Activated CD4-positive, alpha-beta T cell treated with anti-CD3 and anti-CD28 coated beads for 36 hours (primary cell): ENCODE measurements at regions not wholly inside any gene's neighbourhood (a gene's known extent, or its start where the extent isn't known, plus 50 kb on each side); places are given as distances from the start of the nearest gene placed in this dataset.

Source experiments
- ATAC-seq: fragments of 200-7000 bp; cut with Tn5 transposase; one replicate; pipeline ENCODE4 v1.10.0; 2021; ENCODE audit warnings: mild to moderate bottlenecking, moderate library complexity
- CTCF ChIA-PET: fragments of 350-600 bp; sonication (Branson Sonifier 250); formaldehyde crosslinking; loops from one replicate; lab custom pipeline; 2021; ENCODE audit warnings: antibody characterized with exemption; lab: Charles Lee
- POLR2A ChIA-PET: fragments of 350-600 bp; sonication (Branson Sonifier 250); formaldehyde crosslinking; loops from one replicate; lab custom pipeline; 2021; ENCODE audit warnings: antibody characterized with exemption, inconsistent platforms; lab: Charles Lee
- DNase-seq: peaks from one replicate; pipeline ENCODE4 v3.0.0-alpha.2; 2020
- H3K27ac Mint-ChIP-seq: one replicate; pipeline ENCODE4 v1.8.0; 2021; ENCODE audit warnings: mixed read lengths
- H3K27me3 Mint-ChIP-seq: one replicate; pipeline ENCODE4 v1.8.0; 2021; ENCODE audit warnings: mixed read lengths
- H3K36me3 Mint-ChIP-seq: one replicate; pipeline ENCODE4 v1.8.0; 2021; ENCODE audit warnings: low read depth, mixed read lengths
- H3K4me1 Mint-ChIP-seq: one replicate; pipeline ENCODE4 v1.8.0; 2021; ENCODE audit warnings: mixed read lengths
- H3K4me3 Mint-ChIP-seq: one replicate; pipeline ENCODE4 v1.8.0; 2021; ENCODE audit warnings: mild to moderate bottlenecking, moderate library complexity, mixed read lengths
- H3K9me3 Mint-ChIP-seq: one replicate; pipeline ENCODE4 v1.8.0; 2021; ENCODE audit warnings: low read depth, mixed read lengths
- intact Hi-C, 2 experiments: fragments of 100-400 bp; cut with DNase I in 1 of 2; cut with micrococcal nuclease in 1 of 2; formaldehyde crosslinking; loops; one replicate each; pipeline versions ENCODE4 v1.14.2 to v1.15.1; 2022 to 2024; cut with DNase I, micrococcal nuclease

- Mint-ChIP-seq H3K27me3 (no peaks in the 10 kb centered on the region), H3K4me3 (no peak overlapping the region), H3K9me3 (no peaks in the 10 kb centered on the region), H3K36me3 (no peaks in the 10 kb centered on the region), H3K4me1 (no peaks in the 10 kb centered on the region), H3K27ac (no peak overlapping the region)
- ChIA-PET CTCF (no interaction called here), POLR2A (no interaction called here)
- ATAC-seq (no peak), DNase-seq (no peak)
- intact Hi-C loops, result no loop called here
These were observed 108.5 kb upstream of the GADD45A start for GRCh38 chr1:67576474-67576873.

DNA sequence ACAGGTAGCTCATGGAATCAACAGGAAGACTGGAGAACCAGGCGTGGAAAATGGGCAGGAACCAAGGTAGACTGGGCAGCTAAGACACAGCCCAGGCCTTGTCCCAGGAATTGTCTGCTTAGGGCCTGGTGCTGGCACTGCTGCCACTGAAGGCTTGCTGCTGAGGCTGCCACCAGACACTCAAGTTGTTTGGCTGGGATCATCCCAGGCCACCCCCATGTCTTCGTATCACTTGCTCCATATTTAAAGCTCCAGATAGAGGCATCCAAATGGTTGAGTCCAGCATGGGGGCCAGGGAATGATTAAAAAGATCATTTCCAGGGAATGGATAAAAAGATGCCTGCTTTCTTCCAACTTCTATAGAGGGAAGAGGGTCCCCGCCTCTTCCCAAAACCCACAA lies 107.4 kb upstream of the GADD45A start:
- ChIA-PET POLR2A (no interaction called here), CTCF (interaction anchor here (0.6 to 1.3 kb wide), 2 partner anchors 14 to 16 kb away, joined by 3 to 4 read pairs; no protein-coding TSS in a partner anchor)
- Mint-ChIP-seq H3K9me3 (no peaks in the 10 kb centered on the region), H3K4me1 (no peaks in the 10 kb centered on the region), H3K4me3 (no peak overlapping the region), H3K27me3 (no peaks in the 10 kb centered on the region), H3K27ac (no peak overlapping the region), H3K36me3 (no peaks in the 10 kb centered on the region)
- intact Hi-C loops, result no loop called here
- DNase-seq, result no peak
- ATAC-seq, result no peak

- intact Hi-C loops, result no loop called here
- no peak overlapping the region for H3K27ac Mint-ChIP-seq
- POLR2A ChIA-PET, result no interaction called here
- ATAC-seq (no peak), DNase-seq (no peak)
- H3K4me1 Mint-ChIP-seq, result no peaks in the 10 kb centered on the region
- no peaks in the 10 kb centered on the region for H3K36me3 Mint-ChIP-seq
- CTCF ChIA-PET, result interaction anchor here (1.3 kb wide), 1 partner anchor 17 kb away, joined by 4 read pairs; no protein-coding TSS in a partner anchor
- H3K27me3 Mint-ChIP-seq, result no peaks in the 10 kb centered on the region
- no peak overlapping the region for H3K4me3 Mint-ChIP-seq
- no peaks in the 10 kb centered on the region for H3K9me3 Mint-ChIP-seq
These were observed 106.5 kb upstream of the GADD45A start for GRCh38 chr1:67578397-67579020.

DNA sequence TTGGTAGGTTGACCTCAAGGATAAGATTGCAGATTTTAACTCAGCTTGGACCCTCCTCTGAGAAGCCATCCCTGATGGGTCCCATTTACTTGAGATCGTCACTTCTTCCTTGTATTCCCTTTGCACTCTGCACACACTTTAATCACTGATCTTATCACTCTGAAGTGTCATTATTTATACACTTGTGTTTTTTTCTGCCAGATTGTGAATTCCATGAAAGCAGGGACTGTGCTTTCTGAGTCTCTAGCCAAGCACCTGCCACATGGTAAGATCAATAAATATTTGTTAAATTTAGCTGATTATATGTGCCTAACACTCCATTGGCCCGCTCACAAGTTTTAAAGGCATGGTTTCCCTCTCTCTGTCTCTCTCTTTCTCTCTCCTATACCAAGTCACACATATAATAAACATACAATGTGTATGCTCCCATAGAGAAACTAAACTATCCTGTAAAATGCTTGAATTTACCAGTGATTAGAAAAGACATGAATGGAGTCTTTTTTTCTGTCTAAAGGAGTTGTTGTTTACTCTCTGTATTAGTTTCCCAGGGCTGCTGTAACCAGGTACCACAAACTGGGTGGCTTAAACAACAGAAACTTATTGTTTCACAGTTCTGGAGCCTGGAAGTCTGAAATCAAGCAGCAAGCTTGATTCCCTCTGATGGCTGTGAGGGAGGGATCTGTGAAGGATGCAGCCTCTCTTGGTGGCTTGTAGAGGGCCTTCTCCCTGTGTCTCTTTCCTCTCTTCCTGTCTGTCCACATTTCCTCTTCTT lies 105.2 kb upstream of the GADD45A start:
- POLR2A ChIA-PET, result no interaction called here
- CTCF ChIA-PET, result interaction anchor here (0.6 to 1.7 kb wide), 3 partner anchors 9 to 208 kb away, joined by 3 to 6 read pairs (median 4); no protein-coding TSS in a partner anchor
- no peak overlapping the region for H3K27ac Mint-ChIP-seq
- no peak overlapping the region for H3K4me3 Mint-ChIP-seq
- H3K36me3 Mint-ChIP-seq, result no peaks in the 10 kb centered on the region
- H3K27me3 Mint-ChIP-seq, result no peaks in the 10 kb centered on the region
- no peak for ATAC-seq
- no peaks in the 10 kb centered on the region for H3K4me1 Mint-ChIP-seq
- no peaks in the 10 kb centered on the region for H3K9me3 Mint-ChIP-seq
- DNase-seq, result no peak
- intact Hi-C loops, result no loop called here

DNA sequence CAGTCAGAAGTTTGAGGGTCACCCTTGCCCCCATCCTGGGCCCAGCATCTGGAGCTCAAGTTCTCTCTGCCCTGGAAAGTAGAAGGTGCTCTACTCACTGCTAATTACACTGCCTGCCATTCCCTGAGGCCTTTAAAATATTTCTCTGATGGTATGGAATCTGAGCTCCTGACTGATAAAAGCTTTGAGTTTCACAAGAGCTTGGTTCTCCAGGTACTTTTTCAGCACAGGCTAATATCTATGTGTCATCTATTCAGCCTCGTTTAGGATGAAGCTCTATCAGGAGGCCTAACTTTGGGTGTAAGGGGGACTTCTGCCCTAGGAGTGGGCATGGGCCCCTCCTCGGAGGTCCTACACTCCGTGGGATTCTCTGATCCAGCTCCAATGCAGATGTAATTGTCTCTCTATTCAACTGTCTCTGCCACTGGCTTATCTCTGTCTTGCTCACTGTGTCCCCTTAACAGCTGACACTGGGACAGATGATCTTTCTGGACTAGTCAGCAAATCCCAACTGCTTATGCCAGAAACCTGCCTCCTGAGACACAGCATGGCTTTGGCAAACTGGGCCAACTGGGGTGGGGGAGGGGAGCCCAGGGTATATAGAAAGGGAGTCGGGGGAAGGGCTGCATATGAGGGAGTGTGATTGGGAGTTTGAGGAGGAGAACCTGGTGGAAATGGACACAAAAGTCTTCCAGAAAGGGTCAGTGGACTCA lies 104.2 kb upstream of the GADD45A start:
- CTCF ChIA-PET, result interaction anchor here (1.3 to 1.7 kb wide), 3 partner anchors 10 to 180 kb away, joined by 4 to 6 read pairs (median 5); no protein-coding TSS in a partner anchor
- no peak overlapping the region for H3K27ac Mint-ChIP-seq
- H3K4me3 Mint-ChIP-seq, result no peak overlapping the region
- H3K9me3 Mint-ChIP-seq, result no peaks in the 10 kb centered on the region
- no peaks in the 10 kb centered on the region for H3K27me3 Mint-ChIP-seq
- intact Hi-C loops, result no loop called here
- H3K36me3 Mint-ChIP-seq, result no peaks in the 10 kb centered on the region
- no peak for ATAC-seq
- POLR2A ChIA-PET, result no interaction called here
- no peaks in the 10 kb centered on the region for H3K4me1 Mint-ChIP-seq
- no peak for DNase-seq

- Mint-ChIP-seq H3K27ac (no peak overlapping the region), H3K27me3 (no peaks in the 10 kb centered on the region), H3K9me3 (no peaks in the 10 kb centered on the region), H3K4me3 (no peak overlapping the region), H3K36me3 (no peaks in the 10 kb centered on the region), H3K4me1 (no peaks in the 10 kb centered on the region)
- intact Hi-C loops, result no loop called here
- ChIA-PET POLR2A (no interaction called here), CTCF (interaction anchor here (0.6 kb wide), 2 partner anchors 31 to 150 kb away, joined by 3 read pairs; no protein-coding TSS in a partner anchor)
- no peak for DNase-seq
- no peak for ATAC-seq
These were observed 102.2 kb upstream of the GADD45A start for GRCh38 chr1:67582625-67583461.

DNA sequence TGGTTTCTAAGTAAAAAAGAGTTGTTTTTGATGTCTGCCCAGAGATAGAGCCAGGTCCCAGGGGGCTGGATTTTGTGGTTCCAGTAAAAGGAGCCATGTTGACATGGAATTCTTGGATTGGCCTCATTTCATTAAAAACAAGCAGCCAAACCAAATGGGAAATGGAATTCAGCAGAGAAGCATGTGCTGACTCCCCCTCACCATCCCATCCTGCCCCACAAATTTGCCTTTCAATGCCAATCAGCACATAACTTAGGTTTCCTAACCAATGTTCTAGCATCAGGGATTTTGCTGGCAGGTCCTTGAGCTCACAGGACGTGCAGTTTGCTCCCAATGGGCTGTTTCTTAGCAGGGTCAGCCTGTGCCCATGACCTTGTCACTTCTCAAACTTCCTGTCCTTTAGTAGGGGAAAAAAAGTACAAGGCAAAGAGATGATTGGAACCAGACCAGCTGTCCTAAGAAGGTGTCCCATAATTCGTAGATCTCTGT lies 101.5 kb upstream of the GADD45A start:
- DNase-seq (no peak), ATAC-seq (no peak)
- Mint-ChIP-seq H3K27me3 (no peaks in the 10 kb centered on the region), H3K4me3 (no peak overlapping the region), H3K27ac (no peak overlapping the region), H3K36me3 (no peaks in the 10 kb centered on the region), H3K4me1 (no peaks in the 10 kb centered on the region), H3K9me3 (no peaks in the 10 kb centered on the region)
- ChIA-PET POLR2A (no interaction called here), CTCF (interaction anchor here (0.6 kb wide), 2 partner anchors 30 to 149 kb away, joined by 3 read pairs; no protein-coding TSS in a partner anchor)
- intact Hi-C loops, result no loop called here

GRCh38 chr1:67584938-67585337 lies 100.1 kb upstream of the GADD45A start:
- intact Hi-C loops, result no loop called here
- Mint-ChIP-seq H3K4me3 (no peak overlapping the region), H3K27me3 (no peaks in the 10 kb centered on the region), H3K27ac (no peak overlapping the region), H3K4me1 (no peaks in the 10 kb centered on the region), H3K36me3 (no peaks in the 10 kb centered on the region), H3K9me3 (no peaks in the 10 kb centered on the region)
- ChIA-PET POLR2A (no interaction called here), CTCF (interaction anchor here (0.9 kb wide), 1 partner anchor 9 kb away, joined by 5 read pairs; no protein-coding TSS in a partner anchor)
- ATAC-seq (no peak), DNase-seq (no peak)

- ATAC-seq (no peak), DNase-seq (no peak)
- CTCF ChIA-PET, result interaction anchor here (0.9 kb wide), 1 partner anchor 54 kb away, joined by 4 read pairs; no protein-coding TSS in a partner anchor
- Mint-ChIP-seq H3K36me3 (no peaks in the 10 kb centered on the region), H3K27ac (no peak overlapping the region), H3K4me3 (no peak overlapping the region), H3K9me3 (no peaks in the 10 kb centered on the region), H3K27me3 (peaks cover 2% of the 10 kb centered on the region), H3K4me1 (no peaks in the 10 kb centered on the region)
- POLR2A ChIA-PET, result no interaction called here
- intact Hi-C loops, result no loop called here
These were observed 98.4 kb upstream of the GADD45A start for GRCh38 chr1:67586596-67586995.

- Mint-ChIP-seq H3K9me3 (no peaks in the 10 kb centered on the region), H3K36me3 (no peaks in the 10 kb centered on the region), H3K27me3 (peaks cover 2% of the 10 kb centered on the region), H3K27ac (no peak overlapping the region), H3K4me1 (no peaks in the 10 kb centered on the region), H3K4me3 (no peak overlapping the region)
- no peak for ATAC-seq
- ChIA-PET POLR2A (no interaction called here), CTCF (interaction anchor here (0.6 to 1.5 kb wide), 2 partner anchors 170 to 672 kb away, joined by 3 read pairs; no protein-coding TSS in a partner anchor)
- intact Hi-C loops, result no loop called here
- no peak for DNase-seq
These were observed 96.7 kb upstream of the GADD45A start for GRCh38 chr1:67588178-67588855.
